Neuronal stem cell (in vitro differentiated cells): ENCODE measurements at regions not wholly inside any gene's neighbourhood (a gene's known extent, or its start where the extent isn't known, plus 50 kb on each side); places are given as distances from the start of the nearest gene placed in this dataset.

Experiments
- DNase-seq: peaks from one replicate; pipeline ENCODE4 v3.0.0-alpha.2; 2013; ENCODE audit warnings: low spot score
- H2AFZ ChIP-seq: one replicate; pipeline ENCODE4 v1.6.1; 2013; ENCODE audit warnings: mild to moderate bottlenecking, low read length, inconsistent platforms
- H2AK5ac ChIP-seq: 2 replicates; pipeline ENCODE4 v1.6.1; 2013; ENCODE audit warnings: low read depth, mild to moderate bottlenecking, inconsistent platforms, low read length, moderate library complexity, mixed read lengths
- H2BK120ac ChIP-seq: 2 replicates; pipeline ENCODE4 v1.6.1; 2013; ENCODE audit warnings: low read depth, mild to moderate bottlenecking, inconsistent platforms, low read length, moderate library complexity, mixed read lengths
- H2BK12ac ChIP-seq: one replicate; pipeline ENCODE4 v1.6.1; 2013; ENCODE audit warnings: low read length, inconsistent platforms
- H2BK15ac ChIP-seq: 2 replicates; pipeline ENCODE4 v1.6.1; 2013; ENCODE audit warnings: mild to moderate bottlenecking, low read length, inconsistent platforms, mixed read lengths
- H2BK5ac ChIP-seq: one replicate; pipeline ENCODE4 v1.6.1; 2013; ENCODE audit warnings: inconsistent platforms, mild to moderate bottlenecking, low read length, moderate library complexity
- H3K14ac ChIP-seq: one replicate; pipeline ENCODE4 v1.6.1; 2013; ENCODE audit warnings: low read length, inconsistent platforms
- H3K18ac ChIP-seq: 2 replicates; pipeline ENCODE4 v1.6.1; 2013; ENCODE audit warnings: low read length, inconsistent platforms
- H3K23ac ChIP-seq: 2 replicates; pipeline ENCODE4 v1.6.1; 2013; ENCODE audit warnings: low read depth, mild to moderate bottlenecking, mixed read lengths, low read length, inconsistent platforms; ENCODE audit not compliant: poor library complexity
- H3K27ac ChIP-seq: replicated peaks from 3 replicates; pipeline ENCODE4 v1.5.1; 2013; ENCODE audit warnings: low read length, inconsistent platforms
- H3K27me3 ChIP-seq, 3 experiments: 2 replicates each; pipeline ENCODE4 v1.6.1; 2013; ENCODE audit warnings: low read length in 3 of 3, mild to moderate bottlenecking in 2 of 3, inconsistent platforms in 1 of 3, low read depth in 1 of 3, mixed read lengths in 1 of 3, moderate library complexity in 1 of 3; ENCODE audit not compliant: control insufficient read depth in 3 of 3, insufficient read depth in 3 of 3
- H3K36me3 ChIP-seq, 2 donors: replicated peaks in 1 of 2; 2 replicates each; pipeline ENCODE4 v1.6.1; 2013; ENCODE audit warnings: low read length in 2 of 2; ENCODE audit not compliant: control insufficient read depth in 2 of 2, insufficient read depth in 2 of 2
- H3K4ac ChIP-seq: 2 replicates; pipeline ENCODE4 v1.6.1; 2013; ENCODE audit warnings: inconsistent platforms, mild to moderate bottlenecking, low read length, moderate library complexity
- H3K4me1 ChIP-seq, 2 donors: 1 replicate in 1 of 2; 2 replicates in 1 of 2; pipeline ENCODE4 v1.6.1; 2013; ENCODE audit warnings: low read length in 2 of 2, low read depth in 1 of 2; ENCODE audit not compliant: control insufficient read depth in 2 of 2, insufficient read depth in 1 of 2
- H3K4me2 ChIP-seq: one replicate; pipeline ENCODE4 v1.6.1; 2013; ENCODE audit warnings: mild to moderate bottlenecking, low read length, inconsistent platforms; ENCODE audit not compliant: insufficient read depth, poor library complexity, severe bottlenecking
- H3K4me3 ChIP-seq, 2 donors: 2 replicates each; pipeline ENCODE4 v1.5.1; 2013; ENCODE audit warnings: low read length in 2 of 2, mild to moderate bottlenecking in 2 of 2, inconsistent platforms in 1 of 2, moderate library complexity in 1 of 2
- H3K79me1 ChIP-seq: one replicate; pipeline ENCODE4 v1.6.1; 2013; ENCODE audit warnings: low read depth, mild to moderate bottlenecking, inconsistent platforms, low read length, moderate library complexity
- H3K9ac ChIP-seq: one replicate; pipeline ENCODE4 v1.6.1; 2013; ENCODE audit warnings: mild to moderate bottlenecking, low read depth, low read length, inconsistent platforms; ENCODE audit not compliant: poor library complexity
- H3K9me3 ChIP-seq, 2 donors: replicated peaks in 1 of 2; 2 replicates each; pipeline versions ENCODE3 to v1.6.1; 2013; ENCODE audit warnings: low read length in 2 of 2, mild to moderate bottlenecking in 2 of 2, inconsistent platforms in 1 of 2, low read depth in 1 of 2, mixed read lengths in 1 of 2, moderate library complexity in 1 of 2; ENCODE audit not compliant: control insufficient read depth in 2 of 2, insufficient read depth in 1 of 2
- H4K8ac ChIP-seq: one replicate; pipeline ENCODE4 v1.6.1; 2013; ENCODE audit warnings: low read depth, mild to moderate bottlenecking, inconsistent platforms, low read length, moderate library complexity
- H4K91ac ChIP-seq: one replicate; pipeline ENCODE4 v1.6.1; 2013; ENCODE audit warnings: low read length, low read depth, mild to moderate bottlenecking, inconsistent platforms; ENCODE audit not compliant: poor library complexity
- WGBS, 2 donors: extraction: QIAGEN DNeasy Blood & Tissue Kit; methylation state at CpG; one replicate each; pipeline ENCODE4 v1.1.7; 2013; ENCODE audit warnings: missing lambda C conversion rate in 2 of 2, mixed read lengths in 1 of 2; ENCODE audit not compliant: insufficient read length in 2 of 2, insufficient replicate concordance in 1 of 2; ENCODE audit errors: extremely low coverage in 2 of 2; 5-methylcytosine and 5-hydroxymethylcytosine counted together

- Histone ChIP-seq H3K4me1 (peaks cover 0 to 5% of the 10 kb centered on the region in 2 donors), H3K23ac (peak overlapping the region; percentile 99), H2AFZ (peak overlapping the region; percentile 78), H3K18ac (no peak overlapping the region), H3K14ac (no peak overlapping the region), H4K91ac (no peak overlapping the region), H3K4ac (no peak overlapping the region), H3K4me2 (no peak overlapping the region), H2BK12ac (no peak overlapping the region), H3K36me3 (no peaks in the 10 kb centered on the region), H4K8ac (no peak overlapping the region), H3K9ac (no peak overlapping the region), H3K4me3 (no peak overlapping the region), H3K9me3 (no peaks in the 10 kb centered on the region), H2AK5ac (no peak overlapping the region), H3K79me1 (no peaks in the 10 kb centered on the region), H2BK120ac (no peak overlapping the region), H3K27me3 (peaks cover 0 to 4% (median 3%) of the 10 kb centered on the region in 3 experiments), H2BK5ac (no peak overlapping the region), H3K27ac (no peak overlapping the region), H2BK15ac (no peak overlapping the region)
- no CpG with 5 or more reads among the region's 13 CpGs for WGBS, 2 donors
- peak; percentile 82 for DNase-seq
Measured at GRCh38 chr22:19629720-19630419, 84.4 kb upstream of the SEPTIN5 start.

- Histone ChIP-seq H4K91ac (no peak overlapping the region), H3K14ac (no peak overlapping the region), H3K79me1 (no peaks in the 10 kb centered on the region), H2AK5ac (no peak overlapping the region), H3K18ac (no peak overlapping the region), H3K4me3 (no peak overlapping the region), H3K4me2 (no peak overlapping the region), H2BK5ac (no peak overlapping the region), H3K36me3 (no peaks in the 10 kb centered on the region), H3K27me3 (peaks cover 0 to 4% (median 3%) of the 10 kb centered on the region in 3 experiments), H3K23ac (no peak overlapping the region), H3K4ac (no peak overlapping the region), H2BK12ac (no peak overlapping the region), H3K9me3 (no peaks in the 10 kb centered on the region), H3K27ac (no peak overlapping the region), H2AFZ (no peak overlapping the region), H2BK15ac (no peak overlapping the region), H2BK120ac (no peak overlapping the region), H4K8ac (no peak overlapping the region), H3K9ac (no peak overlapping the region), H3K4me1 (peaks cover 0 to 5% of the 10 kb centered on the region in 2 donors)
- no CpG with 5 or more reads among the region's 5 CpGs for WGBS, 2 donors
- no peak for DNase-seq
Measured at GRCh38 chr22:19630614-19631013, 83.7 kb upstream of the SEPTIN5 start.

GRCh38 chr22:19631899-19632667, 82.2 kb upstream of the SEPTIN5 start:
- H3K9me3 ChIP-seq, result no peaks in the 10 kb centered on the region

GRCh38 chr22:19632668-19633148, 81.6 kb upstream of the SEPTIN5 start:
- no peak overlapping the region for H4K8ac ChIP-seq
- H3K4me3 ChIP-seq, result no peak overlapping the region
- no peak overlapping the region for H3K18ac ChIP-seq
- no peak overlapping the region for H3K9ac ChIP-seq
- H3K9me3 ChIP-seq, result no peaks in the 10 kb centered on the region
- no peaks in the 10 kb centered on the region for H3K36me3 ChIP-seq
- H2AFZ ChIP-seq, result no peak overlapping the region
- no peak overlapping the region for H3K4ac ChIP-seq
- H3K27me3 ChIP-seq, result peaks cover 0 to 7% (median 4%) of the 10 kb centered on the region in 3 experiments
- H4K91ac ChIP-seq, result no peak overlapping the region
- no CpG with 5 or more reads among the region's 17 CpGs for WGBS, 2 donors
- no peaks in the 10 kb centered on the region for H3K4me1 ChIP-seq
- no peak overlapping the region for H3K4me2 ChIP-seq
- H2AK5ac ChIP-seq, result no peak overlapping the region
- no peak overlapping the region for H3K23ac ChIP-seq
- no peaks in the 10 kb centered on the region for H3K79me1 ChIP-seq
- no peak overlapping the region for H2BK120ac ChIP-seq
- H2BK5ac ChIP-seq, result no peak overlapping the region
- H3K14ac ChIP-seq, result no peak overlapping the region
- no peak overlapping the region for H2BK12ac ChIP-seq
- H3K27ac ChIP-seq, result no peak overlapping the region
- no peak for DNase-seq
- H2BK15ac ChIP-seq, result no peak overlapping the region

More at GRCh38 chr22:19631899-19632667, 82.2 kb upstream of the SEPTIN5 start:
- no peak overlapping the region for H4K8ac ChIP-seq
- no CpG with 5 or more reads among the region's 19 CpGs for WGBS, 2 donors
- H3K23ac ChIP-seq, result peak overlapping the region; percentile 68
- H3K18ac ChIP-seq, result no peak overlapping the region
- no peak overlapping the region for H3K27ac ChIP-seq
- no peak overlapping the region for H4K91ac ChIP-seq
- peak overlapping the region; percentile 63 for H2AFZ ChIP-seq
- no peak overlapping the region for H3K14ac ChIP-seq
- no peak overlapping the region for H2BK12ac ChIP-seq
- H3K4me3 ChIP-seq, result no peak overlapping the region
- H3K4me2 ChIP-seq, result no peak overlapping the region
- no peak overlapping the region for H3K4ac ChIP-seq
- no peak overlapping the region for H3K9ac ChIP-seq
- H3K79me1 ChIP-seq, result no peaks in the 10 kb centered on the region
- no peaks in the 10 kb centered on the region for H3K4me1 ChIP-seq
- H3K27me3 ChIP-seq, result peaks cover 0 to 4% (median 4%) of the 10 kb centered on the region in 3 experiments
- DNase-seq, result peak; percentile 31
- no peaks in the 10 kb centered on the region for H3K36me3 ChIP-seq
- H2BK15ac ChIP-seq, result no peak overlapping the region
- H2BK120ac ChIP-seq, result no peak overlapping the region
- no peak overlapping the region for H2BK5ac ChIP-seq
- H2AK5ac ChIP-seq, result no peak overlapping the region
